HG02678 (cell line): ENCODE measurements at regions not wholly inside any gene's neighbourhood (a gene's known extent, or its start where the extent isn't known, plus 50 kb on each side); places are given as distances from the start of the nearest gene placed in this dataset.
"Not testable (repeated sequence)": the region's sequence is repeated elsewhere in the genome, so short reads cannot be mapped to it uniquely, and the experiment has no call there.

ENCODE experiments used
- ATAC-seq: cut with Tn5 transposase; IDR thresholded peaks from one replicate; pipeline ENCODE4 v1.9.1; 2021; ENCODE audit warnings: mild to moderate bottlenecking, moderate library complexity; ENCODE audit not compliant: unreplicated experiment

DNA sequence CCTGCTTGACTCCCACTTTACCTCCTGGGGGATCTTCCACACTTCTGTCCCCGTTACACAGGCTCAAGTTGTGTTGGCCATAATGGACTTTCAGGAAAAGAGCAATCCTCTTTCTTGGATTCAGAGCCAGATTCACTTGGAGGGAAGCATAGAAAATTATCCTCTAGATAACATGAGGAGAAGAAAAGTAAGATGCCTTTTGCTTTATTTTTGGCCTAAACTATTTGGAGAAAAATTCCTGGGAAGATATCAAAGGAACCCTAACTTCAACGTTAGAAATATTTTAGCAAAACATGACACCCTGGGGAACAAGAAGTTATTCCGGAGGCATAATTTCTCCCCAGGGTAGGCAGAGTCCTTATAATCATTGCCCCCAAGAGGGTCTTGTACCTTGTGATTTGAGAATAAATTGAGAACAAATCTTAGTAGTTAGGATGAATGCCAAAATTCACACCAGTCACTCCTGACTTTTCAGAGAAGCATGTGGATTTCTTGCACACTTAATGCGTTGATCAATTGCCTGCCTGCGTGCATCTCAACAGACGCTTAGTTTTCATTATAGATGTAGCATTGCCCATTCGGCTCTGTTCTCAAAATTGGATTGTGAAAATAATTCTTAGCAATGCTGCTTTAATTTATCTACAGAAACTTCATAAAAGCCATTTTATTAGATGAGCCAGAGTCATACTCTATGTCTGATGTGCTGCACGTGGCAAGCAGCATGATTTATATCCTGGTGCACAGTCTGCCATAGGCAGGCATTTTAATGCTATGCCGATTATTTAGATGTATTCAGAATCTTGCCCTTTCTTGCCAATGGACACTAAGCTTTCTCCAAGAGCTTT is 224.4 kb downstream of the C7orf25 start:
- no peak for ATAC-seq

DNA sequence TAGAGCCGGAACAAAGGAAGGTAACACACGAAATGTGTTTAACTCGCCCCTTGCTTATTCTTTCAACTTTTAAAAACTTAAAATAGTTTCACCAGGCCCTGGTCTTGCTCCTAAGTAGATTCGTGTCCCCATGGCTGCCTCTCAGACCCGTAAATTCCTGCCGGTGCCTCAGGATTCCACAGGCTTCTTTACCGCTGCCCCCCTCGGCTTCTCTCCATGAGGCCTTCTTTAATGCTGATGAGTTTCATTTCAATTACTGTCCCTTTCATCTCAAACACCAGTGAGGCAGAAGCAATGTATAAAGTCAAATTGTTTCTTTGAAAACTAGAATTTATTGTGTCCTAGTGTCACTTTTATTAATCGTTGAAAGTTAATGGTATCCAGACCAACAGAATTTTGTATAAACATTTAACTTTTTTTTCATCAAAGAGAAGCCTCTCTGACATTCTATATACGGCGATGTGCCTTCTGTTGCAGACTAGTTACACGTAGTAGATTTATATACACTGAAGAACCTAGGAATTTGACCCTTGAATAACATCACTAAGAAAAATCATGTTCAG is 225.2 kb downstream of the C7orf25 start:
- no peak for ATAC-seq

- no peak for ATAC-seq
Observed at GRCh38 chr7:42685911-42686310, 226.0 kb downstream of the C7orf25 start.

DNA sequence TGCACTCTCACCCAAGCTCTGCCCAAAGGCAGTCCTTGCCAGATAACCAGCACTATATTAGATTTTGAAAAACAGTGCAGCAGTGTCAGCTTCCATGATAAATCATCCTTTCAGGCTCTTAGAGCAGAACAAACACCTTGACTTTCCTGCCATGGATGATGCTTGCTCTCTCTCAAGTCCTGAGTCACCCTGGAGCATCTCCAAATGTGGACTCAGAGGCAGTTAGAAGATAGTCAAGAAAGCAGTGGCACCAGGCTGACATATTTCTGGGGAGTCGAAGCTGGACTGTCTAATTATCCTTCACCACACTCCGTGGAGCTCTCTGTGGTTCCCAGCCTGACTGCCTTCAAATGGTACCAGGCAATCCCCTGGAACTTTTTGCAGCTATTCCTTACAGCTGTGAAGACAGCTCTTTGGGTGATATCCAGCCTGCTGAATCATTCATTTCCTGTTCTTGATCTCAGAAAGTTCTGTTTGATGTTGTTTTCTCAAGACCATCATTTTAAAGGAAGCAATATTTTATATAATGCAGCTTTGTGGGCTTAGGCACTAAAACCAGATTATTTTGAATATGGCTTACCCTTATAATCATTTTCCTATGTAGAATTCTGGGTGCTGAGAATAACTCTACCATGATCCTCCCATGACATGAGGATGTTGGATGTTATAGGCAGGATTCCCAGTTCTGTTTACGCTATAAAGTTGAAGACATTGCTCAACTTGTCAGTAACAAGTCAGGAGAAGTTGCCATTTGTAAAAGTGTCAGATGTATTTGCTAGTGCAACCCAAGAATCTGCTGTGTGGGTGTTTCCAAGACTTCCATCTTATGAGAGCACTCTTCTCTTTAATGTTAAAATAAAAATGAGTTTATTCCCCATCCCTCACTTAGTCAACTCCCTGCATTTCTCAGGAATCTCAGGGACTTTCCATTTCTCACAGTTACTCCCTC is 233.8 kb downstream of the C7orf25 start:
- no peak for ATAC-seq

DNA sequence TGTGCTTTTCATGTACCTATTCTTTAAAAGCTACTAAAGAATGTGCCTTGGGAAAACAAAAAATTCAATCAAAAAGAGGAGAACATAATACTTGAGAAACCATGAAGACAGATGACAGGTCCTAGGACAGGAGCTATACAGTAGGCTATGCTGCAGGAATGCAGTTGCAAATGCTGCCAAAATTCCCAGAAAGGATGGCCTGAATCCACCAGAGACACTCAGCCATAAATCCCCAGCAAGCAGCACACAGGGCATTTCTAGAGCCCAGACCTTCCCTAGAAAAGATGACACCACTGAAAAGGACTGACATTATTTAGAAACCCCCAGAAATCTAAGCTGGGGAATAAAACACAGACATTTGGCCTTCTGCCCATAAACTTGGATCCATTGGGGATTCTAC is 237.3 kb downstream of the C7orf25 start:
- ATAC-seq, result no peak

- no peak for ATAC-seq
Observed at GRCh38 chr7:42673951-42674350, 237.9 kb downstream of the C7orf25 start.

GRCh38 chr7:42672339-42672999 is 239.4 kb downstream of the C7orf25 start:
- ATAC-seq, result no peak

- no peak for ATAC-seq
Observed at GRCh38 chr7:42671627-42672026, 240.2 kb downstream of the C7orf25 start.

- ATAC-seq, result no peak
Observed at GRCh38 chr7:42666994-42667393, 244.9 kb downstream of the C7orf25 start.

GRCh38 chr7:42662862-42663261 is 249.0 kb downstream of the C7orf25 start:
- ATAC-seq, result no peak

DNA sequence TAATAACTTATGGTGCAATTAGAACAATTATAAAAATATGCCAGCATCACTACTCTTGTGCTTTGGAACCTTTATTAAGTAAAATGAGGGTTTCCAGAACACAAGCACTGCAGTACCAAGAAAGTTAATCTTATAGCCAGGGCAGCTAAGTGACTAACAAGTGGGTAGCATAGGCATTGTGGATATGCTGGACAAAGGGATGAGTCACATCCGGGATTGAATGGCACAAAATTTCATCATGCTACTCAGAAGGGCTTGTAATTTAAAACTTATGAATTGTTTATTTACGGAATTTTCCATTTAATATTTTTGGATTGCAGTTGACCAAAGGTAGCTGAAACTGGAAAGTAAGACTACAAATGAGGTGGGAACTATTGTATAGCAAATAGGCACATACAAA is 250.6 kb downstream of the C7orf25 start:
- ATAC-seq, result no peak

DNA sequence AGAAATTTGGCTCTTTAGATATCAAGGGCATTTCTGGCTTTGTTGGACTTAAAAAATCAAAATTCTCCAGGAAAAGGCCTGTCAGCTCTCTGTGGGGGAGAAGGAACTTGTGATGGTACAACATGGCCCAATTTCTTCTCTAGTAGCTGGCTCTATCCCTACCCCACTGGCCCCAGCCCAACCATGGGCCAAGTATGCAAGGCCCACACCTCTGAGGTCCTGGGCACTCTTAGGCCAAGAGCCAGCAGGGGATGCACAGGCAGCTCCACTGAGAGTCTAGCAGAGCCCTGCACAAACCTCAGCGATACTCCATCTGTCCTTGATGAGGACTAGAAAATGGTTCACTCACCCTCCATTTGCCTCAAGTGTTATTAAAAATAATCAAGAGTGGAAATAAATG is 261.2 kb downstream of the C7orf25 start:
- no peak for ATAC-seq

- ATAC-seq, result no peak
Observed at GRCh38 chr7:42650171-42650570, 261.7 kb downstream of the C7orf25 start.

DNA sequence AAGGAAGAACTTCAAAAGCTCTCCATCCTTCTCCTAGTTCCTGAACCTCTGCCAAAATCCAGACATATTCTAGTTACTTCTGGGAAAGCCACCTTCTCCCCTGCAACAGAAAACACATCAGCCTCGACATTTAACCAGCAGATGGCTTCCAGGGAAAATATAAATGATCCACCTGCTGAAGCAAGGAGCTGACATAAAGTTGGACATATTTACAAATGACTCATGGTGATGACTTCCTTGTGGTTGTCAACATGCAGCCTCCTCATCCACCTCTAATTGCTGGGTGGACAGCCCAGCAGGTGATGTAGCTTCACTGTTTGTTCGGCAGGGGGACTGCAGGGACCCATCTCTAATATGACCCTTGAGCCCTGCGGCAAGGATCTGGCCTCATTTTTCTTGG is 266.0 kb downstream of the C7orf25 start:
- ATAC-seq, result no peak

DNA sequence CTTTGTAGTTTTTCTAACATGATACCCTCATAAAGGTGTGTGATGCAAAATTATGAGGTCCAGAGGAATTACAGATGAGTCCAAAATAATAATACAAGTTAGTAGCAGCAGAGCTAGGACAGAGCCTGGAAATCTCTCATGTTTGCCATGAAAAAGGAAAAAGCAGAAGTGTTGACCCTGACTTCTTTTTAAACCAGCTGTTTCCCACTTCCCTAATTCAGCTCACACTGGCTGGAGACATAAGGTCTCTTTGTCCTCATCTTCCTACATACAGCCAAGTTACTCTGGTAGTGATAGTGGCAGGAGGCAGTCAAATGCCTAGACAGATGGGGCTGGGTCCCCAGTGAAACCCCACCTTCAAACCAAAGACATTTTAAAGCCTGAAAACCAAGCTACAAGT is 269.2 kb downstream of the C7orf25 start:
- no peak for ATAC-seq

- ATAC-seq, result no peak
Observed at GRCh38 chr7:42639930-42640329, 271.9 kb downstream of the C7orf25 start.

GRCh38 chr7:42636380-42636779 is 275.5 kb downstream of the C7orf25 start:
- not testable (repeated sequence) for ATAC-seq

DNA sequence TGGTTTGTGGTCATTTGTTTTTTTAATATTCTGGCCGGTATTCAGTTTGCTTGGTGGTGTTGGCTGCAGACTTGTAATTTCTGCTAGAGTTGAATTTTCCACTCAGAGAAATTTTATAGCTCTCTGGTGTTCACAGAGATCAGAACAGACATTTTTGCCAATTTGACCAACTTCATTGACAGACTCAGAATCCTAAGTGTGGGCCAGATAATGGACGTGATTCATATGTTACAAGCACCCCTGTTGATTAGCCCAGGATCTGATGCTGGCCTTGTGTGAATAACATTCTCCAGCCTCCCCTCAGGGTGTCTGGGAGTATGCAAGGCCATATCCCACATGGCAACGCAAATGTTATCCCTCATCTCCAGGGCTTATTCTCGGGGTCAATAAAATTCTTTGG is 283.8 kb downstream of the C7orf25 start:
- ATAC-seq, result no peak

DNA sequence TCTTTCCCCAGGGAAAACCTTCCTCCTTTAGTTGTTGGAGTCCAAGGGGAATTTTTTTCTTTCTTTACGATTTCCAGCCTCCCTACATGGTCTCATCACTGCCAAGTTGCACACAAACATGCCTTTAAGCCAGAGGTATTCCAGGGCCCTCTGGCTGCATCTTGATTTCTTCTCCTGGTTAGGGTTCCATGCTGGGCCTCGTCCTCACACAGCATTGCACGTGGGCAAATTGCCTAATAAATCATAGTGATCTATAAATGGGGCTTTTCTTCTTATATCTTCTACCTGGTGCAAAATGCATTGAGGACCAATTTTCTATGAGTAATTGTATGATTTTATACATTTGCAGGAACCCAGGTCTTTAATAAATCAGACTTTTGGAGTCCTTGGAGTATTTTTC is 284.2 kb downstream of the C7orf25 start:
- no peak for ATAC-seq

DNA sequence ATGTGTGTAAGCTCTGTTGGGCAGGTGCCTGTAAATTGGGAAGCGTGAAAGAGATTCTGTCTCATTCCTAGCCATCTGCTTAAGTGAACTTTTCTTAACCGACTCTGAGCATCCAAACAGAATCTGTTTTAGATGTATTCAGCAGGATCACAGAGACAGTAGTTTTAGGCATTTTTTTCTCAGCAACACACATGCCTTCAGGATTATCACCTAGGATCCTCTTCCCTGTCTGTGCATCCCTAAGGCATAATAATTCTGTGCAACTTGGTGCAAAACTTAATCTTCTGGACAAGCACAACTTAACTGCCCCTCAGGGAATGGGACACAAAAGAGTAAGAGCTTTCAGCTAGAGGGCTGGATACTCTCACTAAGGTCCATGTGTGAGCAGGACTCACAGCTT is 284.8 kb downstream of the C7orf25 start:
- ATAC-seq, result no peak

GRCh38 chr7:42625421-42625820 is 286.4 kb downstream of the C7orf25 start:
- ATAC-seq, result no peak
